ENCODE measurements at regions not wholly inside any gene's neighbourhood (a gene's known extent, or its start where the extent isn't known, plus 50 kb on each side); places are given as distances from the start of the nearest gene placed in this dataset.
"Not testable (repeated sequence)": the region's sequence is repeated elsewhere in the genome, so short reads cannot be mapped to it uniquely, and the experiment has no call there.

DNA sequence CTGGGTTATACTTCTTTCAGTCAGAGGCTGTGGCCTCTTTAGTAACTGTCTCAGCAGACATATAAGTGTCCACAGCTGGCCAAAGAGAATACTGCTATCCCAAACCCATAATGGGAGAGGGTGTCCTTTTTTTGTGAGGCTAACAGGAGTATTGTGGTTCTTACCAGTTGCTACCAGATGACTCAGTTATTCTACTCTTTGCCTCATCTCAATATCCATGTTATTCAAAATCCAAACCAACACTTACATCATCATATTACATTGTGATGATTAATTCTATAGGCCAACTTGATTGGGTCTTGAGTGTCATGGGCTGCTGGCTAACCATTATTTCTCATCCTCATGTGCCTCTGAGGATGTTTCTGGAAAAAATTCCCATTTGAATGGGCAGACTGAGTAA is 120.9 kb downstream of the TMEM168 start:
- no peak for DNase-seq (ENCODE audit: low read depth in 4 of 4, low spot score in 1 of 4)

DNA sequence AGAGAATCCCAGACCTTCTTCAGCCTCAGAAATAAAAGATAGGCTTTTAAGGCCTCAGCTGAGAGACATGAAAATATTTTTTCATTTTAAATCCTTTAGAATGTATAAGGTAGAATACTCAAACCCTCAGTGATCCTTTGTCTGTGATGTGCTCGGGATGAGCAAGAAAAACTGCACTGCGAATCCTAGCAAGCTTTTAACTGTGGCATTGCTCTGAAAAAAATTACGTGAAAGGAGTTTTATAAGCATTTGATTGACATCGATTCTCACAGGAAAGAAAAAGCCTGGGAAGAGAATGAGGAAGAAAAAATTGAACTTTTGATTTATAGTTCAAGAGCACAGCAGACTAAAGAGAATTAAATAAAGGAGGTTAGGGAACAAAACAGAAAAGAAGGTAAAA is 120.0 kb downstream of the TMEM168 start:
- no peak for DNase-seq (ENCODE audit: low read depth in 4 of 4, low spot score in 1 of 4)

DNA sequence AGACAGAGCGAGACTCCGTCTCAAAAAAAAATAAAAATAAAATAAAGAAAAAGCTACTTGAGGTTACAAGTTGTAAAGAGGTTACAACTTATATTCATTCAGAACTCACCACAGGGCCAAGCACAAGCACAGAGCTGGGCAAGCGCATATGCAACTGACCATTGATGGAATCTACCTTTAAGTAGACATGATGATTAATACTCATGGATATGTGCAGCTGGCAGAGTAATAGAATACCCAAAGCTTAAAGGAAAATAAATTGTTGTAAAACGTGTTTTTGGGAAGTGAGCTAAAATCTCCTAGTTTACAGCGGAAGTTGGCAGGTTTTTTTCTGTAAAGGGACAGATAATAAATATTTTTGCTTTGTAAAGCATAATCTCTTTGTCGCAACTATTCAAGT is 111.6 kb downstream of the TMEM168 start:
- DNase-seq (ENCODE audit: low read depth in 4 of 4, low spot score in 1 of 4): no peak

DNA sequence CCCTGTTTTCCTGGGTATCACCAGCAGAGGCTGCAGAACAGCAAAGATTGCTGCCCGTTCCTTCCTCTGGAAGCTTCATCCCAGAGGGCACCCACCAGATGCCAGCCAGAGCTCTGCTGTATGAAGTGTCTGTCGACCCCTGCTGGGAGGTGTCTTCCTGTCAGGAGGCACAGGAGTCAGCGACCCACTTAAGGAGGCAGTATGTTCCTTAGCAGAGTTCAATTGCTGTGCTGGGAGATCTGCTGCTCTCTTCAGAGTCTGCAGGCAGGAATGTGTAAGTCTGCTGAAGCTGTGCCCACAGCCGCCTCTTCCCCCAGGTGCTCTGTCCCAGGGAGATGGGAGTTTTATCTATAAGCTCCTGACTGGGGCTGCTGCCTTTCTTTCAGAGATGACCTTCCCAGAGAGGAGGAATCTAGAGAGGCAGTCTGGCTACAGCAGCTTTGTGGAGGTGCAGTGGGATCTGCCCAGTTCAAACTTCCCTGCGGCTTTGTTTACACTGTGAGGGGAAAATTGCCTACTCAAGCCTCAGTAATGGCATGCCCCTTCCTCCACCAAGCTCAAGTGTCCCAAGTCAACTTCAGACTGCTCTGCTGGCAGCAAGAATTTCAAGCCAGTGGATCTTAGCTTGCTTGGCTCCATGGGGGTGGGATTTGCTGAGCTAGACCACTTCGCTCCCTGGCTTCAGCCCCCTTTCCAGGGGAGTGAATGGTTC is 100.6 kb downstream of the TMEM168 start:
- DNase-seq (ENCODE audit: low read depth in 4 of 4, low spot score in 1 of 4): not testable (repeated sequence)

GRCh38 chr7:112692333-112692732 is 97.9 kb downstream of the TMEM168 start:
- no peak for DNase-seq (ENCODE audit: low read depth in 4 of 4, low spot score in 1 of 4)

GRCh38 chr7:112697211-112697610 is 93.0 kb downstream of the TMEM168 start:
- DNase-seq (ENCODE audit: low read depth in 4 of 4, low spot score in 1 of 4): not testable (repeated sequence)

GRCh38 chr7:112699725-112700513 is 90.3 kb downstream of the TMEM168 start:
- no peak for DNase-seq (ENCODE audit: low read depth in 4 of 4, low spot score in 1 of 4)

DNA sequence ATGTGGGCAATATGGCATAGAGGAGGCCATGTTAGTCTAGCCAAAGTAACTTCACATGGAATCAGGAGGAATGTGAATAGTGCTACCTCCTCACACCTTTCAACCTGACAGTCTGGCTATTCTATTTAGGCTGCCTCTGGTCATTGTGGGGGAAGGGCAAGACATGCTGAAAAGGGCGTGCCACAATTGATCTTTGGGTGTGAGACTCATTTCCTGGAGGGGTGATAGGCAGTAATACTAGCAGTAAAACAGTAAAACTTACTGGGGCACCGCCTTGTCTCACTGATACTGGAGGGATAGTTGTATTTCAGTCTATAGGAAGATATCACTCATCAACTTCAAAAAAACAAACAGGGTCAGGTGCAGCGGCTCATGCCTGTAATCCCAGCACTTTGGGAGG is 88.7 kb downstream of the TMEM168 start:
- no peak for DNase-seq (ENCODE audit: low read depth in 4 of 4, low spot score in 1 of 4)

- DNase-seq (ENCODE audit: low read depth in 4 of 4, low spot score in 1 of 4): no peak
These were observed 82.5 kb downstream of the TMEM168 start for GRCh38 chr7:112707655-112708054.

DNA sequence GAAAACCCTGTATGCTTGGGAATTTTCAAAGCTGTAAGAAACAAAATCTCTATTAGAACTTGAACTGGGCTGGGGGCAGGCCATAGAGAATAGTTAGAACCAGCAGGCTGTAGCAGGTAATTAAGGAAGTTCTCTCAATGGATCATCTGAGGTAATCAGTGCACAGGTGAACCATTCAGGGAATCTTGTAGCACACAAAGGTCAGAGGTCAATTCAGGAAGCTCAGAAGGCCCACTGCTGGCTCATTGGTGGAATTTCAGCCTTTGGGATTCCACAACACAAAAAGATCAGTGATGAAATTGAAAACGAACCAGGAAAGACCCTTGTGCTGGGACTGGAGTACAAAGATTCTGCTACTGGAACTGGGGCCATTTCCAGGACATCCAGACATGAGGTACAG is 82.0 kb downstream of the TMEM168 start:
- DNase-seq (ENCODE audit: low read depth in 4 of 4, low spot score in 1 of 4): no peak
